NOMO-1 treated with dmso at 0.1 percent for 144 hours (cell line): ENCODE measurements at regions not wholly inside any gene's neighbourhood (a gene's known extent, or its start where the extent isn't known, plus 50 kb on each side); places are given as distances from the start of the nearest gene placed in this dataset.

Experiments
- DNase-seq: peaks from one replicate; lab custom pipeline; 2025; ENCODE audit not compliant: unreplicated experiment; lab: John Stamatoyannopoulos, UW

DNA sequence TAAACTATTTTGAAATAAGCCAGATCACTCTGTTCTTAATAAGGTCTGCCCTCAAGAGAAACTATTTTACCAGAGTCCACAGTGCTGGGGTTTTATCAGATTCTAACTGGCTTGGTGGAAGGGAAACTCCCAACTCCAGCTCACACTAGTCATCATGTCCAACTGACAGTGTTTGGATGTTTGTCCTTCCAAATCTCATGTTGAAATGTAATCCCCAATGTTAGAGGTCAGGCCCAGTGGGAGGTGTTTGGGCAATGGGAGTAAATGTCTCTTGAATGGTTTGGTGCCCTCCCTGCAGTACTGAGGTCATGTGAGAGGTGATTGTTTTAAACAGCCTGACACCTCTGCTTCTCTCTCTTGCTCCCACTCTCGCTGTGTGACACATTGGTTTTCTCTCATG, 1301.0 kb upstream of the CDH8 start:
- DNase-seq, result no peak

DNA sequence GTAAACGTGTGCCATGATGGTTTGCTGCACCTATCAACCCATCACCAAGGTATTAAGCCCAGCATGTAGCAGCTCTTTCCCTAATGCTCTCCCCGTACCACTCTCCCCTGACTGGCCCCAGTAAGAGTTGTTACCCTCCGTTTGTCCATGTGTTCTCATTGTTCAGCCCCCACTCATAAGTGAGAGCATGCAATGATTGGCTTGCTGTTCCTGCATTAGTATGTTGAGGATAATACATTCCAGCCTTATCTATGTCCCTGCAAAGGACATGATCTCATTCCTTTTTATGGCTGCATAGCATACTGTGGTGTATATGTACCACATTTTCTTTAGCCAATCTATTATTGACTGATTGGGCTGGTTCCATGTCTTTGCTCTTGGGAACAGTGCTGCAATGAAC, 1294.9 kb upstream of the CDH8 start:
- DNase-seq, result no peak

DNA sequence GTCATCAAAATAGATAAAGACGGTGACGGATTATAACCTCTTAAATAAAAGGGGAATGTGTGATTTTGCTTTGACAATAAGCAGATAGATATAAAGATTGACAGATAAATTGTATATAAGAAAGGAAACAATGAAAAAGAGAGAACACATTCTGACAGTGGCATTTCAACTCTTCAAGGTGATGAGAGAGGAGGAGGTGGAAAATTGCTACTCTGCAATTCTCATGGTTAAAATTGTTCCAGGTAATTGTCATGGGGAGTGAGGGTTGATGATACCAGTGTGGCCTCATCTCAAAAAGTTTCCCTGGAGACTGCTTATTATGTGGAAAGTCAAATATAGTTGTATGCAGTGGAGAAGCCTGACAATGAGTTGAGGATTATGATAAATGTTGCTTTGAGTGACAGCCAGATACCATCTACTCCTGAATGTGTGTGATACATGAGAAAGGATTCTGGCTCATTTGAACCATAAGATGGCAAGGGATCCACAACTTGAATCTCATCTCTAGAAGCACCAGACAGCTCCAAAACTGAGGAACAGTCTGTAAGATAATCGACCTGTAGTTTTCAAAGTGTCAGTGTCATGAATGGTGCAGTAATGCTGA, 1290.6 kb upstream of the CDH8 start:
- DNase-seq, result no peak

DNA sequence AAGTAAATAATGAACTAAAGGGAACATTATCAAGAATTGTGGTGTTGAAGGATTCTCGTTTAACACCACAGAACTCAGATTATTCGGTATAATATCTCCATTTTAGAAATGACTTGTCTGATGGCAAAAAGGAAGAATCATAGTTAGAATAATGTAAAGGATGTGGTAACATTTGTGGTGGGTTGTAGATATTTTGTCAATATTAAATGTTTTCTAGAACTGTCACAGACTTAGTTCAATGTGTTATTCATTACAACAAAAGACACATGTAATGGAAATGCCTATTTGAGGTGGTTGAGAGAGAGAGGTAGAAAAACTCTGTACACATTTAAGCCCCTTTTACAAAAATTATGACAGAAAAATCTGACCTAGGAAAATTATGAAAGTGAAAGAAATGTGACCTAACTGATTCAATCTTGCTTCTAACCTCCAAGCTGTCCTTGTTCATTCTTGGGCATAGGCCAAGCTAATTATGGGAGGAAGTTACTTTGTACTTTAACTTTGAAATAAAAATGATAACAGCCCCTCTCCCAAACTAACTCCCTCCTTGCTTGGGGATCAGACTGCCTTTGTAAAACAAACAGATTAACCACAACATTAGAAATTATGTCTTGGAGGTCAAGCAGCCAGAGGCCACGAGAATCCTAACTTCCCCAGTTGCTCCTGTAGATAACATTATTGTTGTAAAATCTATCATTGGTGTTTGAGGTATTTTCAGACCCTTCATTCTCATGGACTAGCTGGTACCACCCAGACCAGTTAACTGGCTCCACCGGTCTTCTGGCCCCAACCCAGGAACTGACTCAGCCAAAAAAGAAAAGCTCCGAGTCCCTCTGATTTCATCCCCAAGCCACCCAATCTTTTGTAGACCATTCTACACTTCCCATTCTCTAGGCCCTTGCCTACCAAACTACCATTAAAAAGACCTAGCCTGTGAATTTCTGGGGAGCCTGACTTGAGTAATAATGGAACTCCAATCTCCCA, 1287.8 kb upstream of the CDH8 start:
- DNase-seq, result no peak

DNA sequence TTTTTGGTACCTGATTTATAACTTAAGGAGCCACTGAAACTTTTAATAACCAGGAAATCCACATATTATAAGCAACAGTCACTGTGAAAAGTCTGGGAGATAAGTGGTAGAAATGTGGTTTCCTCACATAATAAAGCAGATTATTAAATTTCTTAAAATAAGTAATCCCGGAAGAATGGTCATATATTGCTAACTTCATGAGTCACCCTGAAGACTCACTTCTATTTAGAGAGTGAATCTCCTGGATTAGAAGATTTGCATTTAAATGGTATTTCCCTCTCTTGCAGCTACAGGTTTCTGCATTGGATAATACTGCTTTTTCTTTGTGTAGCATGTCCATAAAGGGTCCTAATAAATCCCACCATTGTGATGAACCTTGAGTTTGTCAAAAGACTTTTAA, 1286.8 kb upstream of the CDH8 start:
- DNase-seq, result no peak

DNA sequence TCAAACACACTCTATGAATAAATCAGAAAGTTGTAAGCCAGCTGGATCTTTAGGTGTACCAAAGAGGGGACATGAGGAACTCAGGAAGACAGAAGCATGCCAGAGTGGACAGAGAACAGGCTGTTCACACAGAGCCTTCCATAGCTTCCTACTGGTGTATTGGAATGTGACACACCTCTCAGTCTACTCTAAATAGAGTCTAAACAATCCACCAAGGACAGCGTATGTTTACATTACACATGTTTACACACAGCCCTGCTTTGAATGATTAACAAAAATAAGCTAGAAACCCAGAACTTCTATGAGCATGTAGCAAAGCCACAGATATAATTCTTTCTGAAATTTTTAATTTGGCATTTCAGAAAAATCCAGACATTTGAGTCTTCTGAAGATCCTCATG, 1279.0 kb upstream of the CDH8 start:
- DNase-seq, result no peak

DNA sequence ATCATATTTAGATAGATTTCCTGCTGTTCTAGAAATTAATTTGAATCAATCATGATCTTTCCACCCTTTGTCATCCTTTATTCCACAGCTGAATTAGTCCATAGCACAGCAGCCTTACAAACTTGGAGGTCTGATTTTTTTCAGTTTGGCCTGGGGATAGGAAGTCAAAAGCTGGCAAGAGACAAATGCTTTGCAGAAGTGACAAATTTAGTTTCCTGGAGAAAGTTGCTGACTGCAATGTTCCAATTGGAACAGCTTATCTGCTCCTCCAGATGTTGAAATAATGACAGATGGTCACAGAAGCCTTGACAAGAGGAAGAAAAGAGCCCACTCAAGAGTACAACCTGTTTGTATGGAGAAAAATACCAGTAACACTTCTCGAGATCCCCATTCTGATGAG, 1276.1 kb upstream of the CDH8 start:
- no peak for DNase-seq

DNA sequence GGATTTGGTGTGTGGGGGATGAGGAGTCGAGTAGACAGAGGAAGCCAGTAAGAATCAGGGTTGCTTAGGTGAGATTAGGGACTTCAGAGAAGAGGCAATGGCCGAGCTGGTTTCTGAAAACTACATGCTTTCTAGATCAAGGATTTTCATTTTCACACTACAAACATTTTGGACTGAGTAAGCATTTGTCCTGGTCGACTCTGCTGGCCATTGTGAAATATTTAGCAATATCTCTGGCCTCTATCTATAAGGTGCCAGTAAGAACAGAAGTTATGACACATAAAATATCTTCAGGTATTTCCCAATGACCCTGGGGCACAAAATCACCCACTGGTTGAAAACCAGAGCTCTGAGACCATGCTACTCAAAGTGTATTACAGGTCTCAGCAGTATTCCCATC, 1275.1 kb upstream of the CDH8 start:
- DNase-seq, result no peak

DNA sequence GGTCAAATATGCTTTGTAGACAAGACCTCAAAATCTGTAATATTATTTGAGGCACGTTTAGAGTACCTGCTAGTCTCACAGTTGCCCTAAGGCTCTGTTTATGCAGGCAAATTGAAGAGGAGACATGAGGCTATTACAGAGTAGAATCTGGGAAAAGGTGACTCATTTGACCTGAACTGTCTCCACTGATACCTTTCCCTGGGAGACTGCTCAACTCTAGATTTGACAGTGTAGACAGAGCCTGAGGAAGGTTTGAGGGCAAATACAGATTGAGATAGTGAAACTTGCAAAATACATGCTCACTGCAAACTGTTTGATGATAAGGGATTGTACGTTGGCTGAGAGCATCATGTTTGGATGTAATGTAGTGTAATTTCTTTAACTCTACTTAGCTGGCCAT, 1266.6 kb upstream of the CDH8 start:
- DNase-seq, result no peak

DNA sequence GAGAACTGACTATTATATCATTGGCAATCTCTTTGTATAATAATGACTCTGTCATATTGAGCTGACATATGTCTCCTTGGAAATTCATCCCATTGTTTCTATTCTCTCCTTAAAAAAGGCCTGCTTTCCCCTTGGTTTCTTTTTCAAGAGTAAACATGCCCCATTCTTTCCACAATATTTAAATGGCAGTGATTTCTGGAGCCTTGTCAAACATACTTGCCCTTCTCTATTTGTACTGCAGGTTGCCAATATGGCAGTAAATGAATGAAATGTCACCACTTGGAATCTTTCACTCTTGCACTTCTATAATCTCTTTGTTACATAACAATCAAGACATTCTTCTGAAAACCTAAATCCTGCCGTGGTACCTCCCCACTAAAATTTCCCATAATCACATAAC, 1265.1 kb upstream of the CDH8 start:
- no peak for DNase-seq

DNA sequence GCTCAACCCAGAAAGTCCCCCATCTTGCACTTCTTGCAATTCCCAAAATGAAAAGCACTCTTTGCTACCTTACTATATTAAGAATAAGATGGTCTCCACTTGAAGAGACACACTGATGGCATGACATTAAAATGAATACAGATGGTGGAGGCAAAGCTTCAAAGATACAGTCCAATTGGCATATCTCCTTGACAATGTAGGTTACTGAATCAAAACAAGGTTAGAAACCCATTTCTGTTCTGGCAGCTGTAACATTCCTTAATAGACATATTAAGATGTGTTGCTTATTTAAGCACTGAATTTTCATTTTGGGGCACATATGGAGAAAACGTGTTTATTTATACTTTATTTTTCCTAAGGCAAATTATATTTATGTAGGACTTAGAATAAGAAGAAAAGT, 1262.8 kb upstream of the CDH8 start:
- DNase-seq, result no peak

DNA sequence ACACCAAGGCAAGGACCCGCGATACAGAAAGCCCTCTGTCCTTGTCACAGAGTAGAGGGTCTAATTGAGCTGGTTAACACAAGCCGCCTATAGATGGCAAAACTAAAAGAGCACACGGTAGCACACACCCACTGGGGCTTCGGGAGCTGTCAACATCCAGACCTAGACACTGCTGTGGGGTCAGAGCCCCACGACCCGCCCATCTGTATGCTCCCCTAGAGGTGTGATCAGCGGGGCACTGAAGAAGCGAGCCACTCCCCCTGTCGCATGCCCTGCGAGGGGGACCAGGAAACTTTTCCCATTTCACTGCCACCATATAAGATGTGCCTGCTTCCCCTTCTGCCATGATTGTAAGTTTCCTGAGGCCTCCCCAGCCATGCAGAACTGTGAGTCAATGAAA, 1255.8 kb upstream of the CDH8 start:
- DNase-seq, result no peak

DNA sequence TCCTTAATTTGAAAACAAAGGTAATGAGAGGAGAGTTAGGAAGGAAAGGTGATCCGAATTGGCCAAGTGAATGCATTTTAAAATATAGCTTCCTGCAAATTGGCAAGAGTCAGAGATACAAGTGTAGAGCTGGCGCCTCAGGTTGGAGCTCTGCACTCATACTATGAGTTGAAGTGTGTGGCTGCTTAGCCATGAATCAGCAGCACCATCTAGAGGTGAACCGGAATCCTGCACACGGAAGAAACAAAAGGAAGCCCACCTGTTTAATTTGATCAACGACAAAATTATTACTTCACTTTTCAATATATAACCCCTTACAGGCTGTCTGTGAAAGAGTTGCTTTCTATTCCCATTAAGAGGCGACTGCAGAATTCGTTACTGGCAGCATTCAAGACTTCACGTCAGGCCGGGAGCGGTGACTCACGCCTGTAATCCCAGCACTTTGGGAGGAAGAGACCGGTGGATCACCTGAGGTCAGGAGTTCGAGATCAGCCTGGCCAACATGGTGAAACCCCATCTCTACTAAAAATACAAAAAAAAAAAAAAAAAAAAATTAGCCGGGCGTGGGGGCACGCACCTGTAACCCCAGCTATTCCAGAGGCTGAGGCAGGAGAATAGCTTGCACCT, 1253.7 kb upstream of the CDH8 start:
- no peak for DNase-seq

DNA sequence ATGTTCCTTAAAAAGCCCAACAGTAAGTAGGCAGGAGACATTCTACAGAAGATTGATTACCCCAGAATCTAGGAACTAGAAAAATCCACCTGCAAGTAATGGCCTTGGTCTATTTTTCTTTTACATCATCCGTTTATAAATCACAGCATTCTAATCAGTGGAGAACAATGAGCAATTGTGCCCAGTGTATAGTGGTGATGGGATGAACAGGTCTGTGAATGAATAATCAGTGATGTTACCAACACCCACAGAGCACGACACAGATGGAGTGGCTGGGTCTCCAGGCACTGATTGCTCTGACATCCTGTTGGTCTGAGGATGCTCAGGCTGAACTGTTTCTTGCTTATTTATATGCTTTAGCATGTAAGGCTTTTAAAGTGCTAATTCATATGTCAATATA, 1251.2 kb upstream of the CDH8 start:
- DNase-seq, result no peak

DNA sequence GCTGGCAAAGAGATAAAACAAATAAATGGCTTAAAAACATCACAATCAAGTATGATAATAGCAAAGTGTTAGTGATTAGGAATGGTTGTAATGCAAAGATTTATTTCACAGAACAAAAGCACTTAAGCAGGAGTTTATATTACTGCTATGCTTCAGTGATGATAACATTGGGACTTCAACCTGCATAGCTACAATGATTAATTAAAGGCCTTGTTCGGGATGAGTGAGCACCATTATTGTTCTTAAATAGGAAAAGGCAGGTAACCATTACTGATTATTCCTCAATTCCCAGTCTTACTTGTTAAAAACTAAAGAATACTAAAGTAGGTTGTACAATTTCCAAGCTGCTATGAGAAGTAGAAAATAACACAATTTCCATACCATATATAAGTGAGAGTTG, 1247.5 kb upstream of the CDH8 start:
- no peak for DNase-seq

DNA sequence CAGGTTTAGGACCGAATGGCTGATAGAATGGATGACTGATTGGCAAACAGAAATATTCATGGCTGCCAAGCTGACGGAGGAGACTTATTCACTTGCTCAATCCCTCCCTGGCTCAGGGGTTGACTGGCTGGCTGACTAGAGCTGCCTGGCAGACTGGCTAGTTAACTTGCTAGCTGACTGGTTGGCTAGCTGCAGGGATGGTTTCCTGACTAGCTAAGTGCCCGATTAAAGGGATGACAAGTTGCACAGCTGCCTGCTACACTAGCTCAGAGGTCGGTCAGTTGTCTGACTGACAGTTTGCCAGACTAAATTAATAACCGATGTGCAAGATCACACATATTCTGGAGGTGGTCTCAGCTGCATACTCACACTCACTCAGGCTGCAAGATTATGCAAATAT, 1208.4 kb upstream of the CDH8 start:
- no peak for DNase-seq

DNA sequence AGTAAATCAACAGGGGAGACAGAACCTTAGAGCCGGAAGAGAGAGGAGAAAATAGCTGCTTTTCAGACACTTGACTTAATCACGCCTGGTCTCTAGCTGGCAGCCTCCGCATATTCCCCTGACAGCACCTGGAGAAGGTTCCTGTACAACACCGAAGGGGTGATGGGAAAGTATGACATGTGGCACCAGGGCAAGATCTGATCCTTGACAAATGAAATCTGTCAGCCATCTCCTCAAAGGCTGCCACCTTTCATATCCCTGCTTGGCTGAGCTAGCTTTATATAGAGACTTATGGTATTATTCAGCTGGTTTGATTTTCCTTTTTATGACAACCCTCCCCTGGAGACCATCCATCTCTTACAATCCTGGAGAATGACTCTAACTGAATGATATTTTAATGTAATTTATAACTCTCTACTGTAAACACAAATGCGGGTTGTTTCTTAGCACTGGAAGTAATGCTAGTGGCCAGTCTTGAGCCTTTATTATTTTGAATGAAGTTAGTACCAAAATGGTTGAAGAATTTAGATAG, 1205.3 kb upstream of the CDH8 start:
- no peak for DNase-seq

DNA sequence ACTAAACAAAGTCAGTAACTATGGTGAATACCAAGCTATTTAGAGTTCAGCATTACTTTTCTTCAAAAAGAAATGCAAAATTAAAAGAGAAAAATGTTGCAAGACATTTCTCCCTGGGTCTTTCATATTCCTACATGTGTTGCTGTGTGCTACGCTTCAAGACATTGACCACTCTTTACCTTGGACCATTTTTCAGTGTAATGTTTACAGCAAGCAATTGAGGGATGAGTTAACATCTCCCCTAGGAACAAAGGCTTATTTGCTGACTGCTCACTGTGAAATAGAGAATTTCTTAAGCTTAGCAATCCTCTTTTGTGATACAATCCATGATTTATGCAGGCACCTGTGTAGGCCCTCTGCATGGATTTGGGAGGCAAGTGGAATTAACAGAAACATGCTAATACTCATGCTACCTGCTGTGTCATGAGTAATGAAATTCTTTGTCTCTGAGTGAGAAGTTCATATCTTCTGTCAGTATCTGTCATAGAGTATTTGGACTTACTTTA, 1202.9 kb upstream of the CDH8 start:
- no peak for DNase-seq

DNA sequence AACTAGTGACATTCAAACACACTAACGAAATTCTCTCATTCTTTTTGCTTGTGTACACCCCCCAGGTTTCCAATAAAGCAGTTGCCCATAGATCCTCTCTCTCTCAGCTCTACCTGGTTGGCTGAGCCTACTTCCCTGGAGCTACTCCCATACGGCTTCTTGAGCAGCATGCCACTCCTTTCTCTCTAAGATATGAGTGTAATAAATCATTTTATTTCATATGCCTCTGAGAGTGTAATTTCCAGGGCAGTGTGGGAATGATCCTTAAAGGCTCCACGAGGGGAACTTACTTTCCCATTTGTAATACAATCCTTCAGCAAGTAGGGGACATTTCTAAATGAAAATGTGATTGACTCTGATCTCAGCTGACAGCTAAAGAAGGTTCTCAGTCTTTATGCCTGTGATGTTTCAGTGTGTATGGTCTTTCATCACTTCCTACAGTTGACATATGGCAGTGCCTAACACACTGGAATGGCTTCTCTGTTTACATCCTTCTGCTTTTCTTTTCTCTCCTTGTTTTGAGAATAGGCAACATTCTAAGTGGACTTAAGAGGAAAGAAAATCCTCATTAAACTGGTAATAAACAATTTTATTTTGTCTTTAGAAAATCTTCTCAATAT, 1194.3 kb upstream of the CDH8 start:
- DNase-seq, result no peak

DNA sequence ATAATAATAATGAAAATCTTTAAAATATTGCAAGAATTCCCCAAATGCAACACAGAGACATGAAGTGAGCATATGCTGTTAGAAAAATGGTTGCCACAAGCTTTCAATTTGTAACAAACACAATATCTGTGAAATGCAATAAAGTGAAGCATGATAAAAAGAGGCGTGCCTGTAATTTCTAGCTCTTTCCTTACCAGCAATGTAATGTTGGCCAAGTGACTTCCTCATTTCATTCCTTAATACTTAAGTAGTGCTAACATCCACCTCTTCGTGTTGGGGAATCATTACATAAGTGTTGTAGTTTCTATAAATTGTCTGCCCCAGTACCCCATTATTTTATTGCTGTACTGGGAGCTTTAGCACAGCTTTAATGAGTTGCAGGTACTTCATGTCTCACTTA, 1192.0 kb upstream of the CDH8 start:
- no peak for DNase-seq

DNA sequence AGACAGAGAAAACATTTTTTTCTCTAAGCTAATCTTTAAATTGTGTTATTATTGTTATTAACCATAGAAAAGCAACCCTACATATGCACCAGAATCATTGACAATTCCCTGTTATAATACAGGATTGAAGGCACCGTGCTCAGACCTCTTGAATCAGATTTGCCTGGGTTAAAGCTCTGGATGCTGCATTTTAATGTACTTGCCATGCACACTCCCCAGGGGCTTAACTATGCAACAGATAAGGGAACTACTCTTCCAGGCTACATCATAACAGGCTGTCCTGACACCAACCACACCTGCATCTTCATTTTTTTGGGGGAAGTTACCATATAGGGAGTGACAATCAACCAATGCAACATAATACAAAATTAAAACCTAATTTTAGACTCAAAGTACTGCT, 1187.6 kb upstream of the CDH8 start:
- no peak for DNase-seq
